Activated CD8-positive, alpha-beta memory T cell treated with anti-CD3 and anti-CD28 coated beads, Interleukin-2, amount 50 U/mL, for 4 hours (primary cell): ENCODE measurements at regions not wholly inside any gene's neighbourhood (a gene's known extent, or its start where the extent isn't known, plus 50 kb on each side); places are given as distances from the start of the nearest gene placed in this dataset.

ENCODE experiments used
- DNase-seq: peaks from one replicate; pipeline ENCODE4 v3.0.0-alpha.2; 2020

- no peak for DNase-seq
Measured at GRCh38 chr10:4132216-4132556, 347.2 kb upstream of the KLF6 start.

GRCh38 chr10:4131407-4132215 lies 346.6 kb upstream of the KLF6 start:
- DNase-seq, result no peak

- no peak for DNase-seq
Measured at GRCh38 chr10:4130685-4131084, 345.7 kb upstream of the KLF6 start.

- no peak for DNase-seq
Measured at GRCh38 chr10:4129866-4130477, 345.0 kb upstream of the KLF6 start.

- no peak for DNase-seq
Measured at GRCh38 chr10:4127518-4128315, 342.7 kb upstream of the KLF6 start.

- no peak for DNase-seq
Measured at GRCh38 chr10:4125776-4126175, 340.8 kb upstream of the KLF6 start.

- DNase-seq, result no peak
Measured at GRCh38 chr10:4121502-4122380, 336.7 kb upstream of the KLF6 start.

- DNase-seq, result no peak
Measured at GRCh38 chr10:4120096-4120853, 335.3 kb upstream of the KLF6 start.

GRCh38 chr10:4119107-4119506 lies 334.1 kb upstream of the KLF6 start:
- no peak for DNase-seq

GRCh38 chr10:4117604-4118003 lies 332.6 kb upstream of the KLF6 start:
- no peak for DNase-seq

- DNase-seq, result no peak
Measured at GRCh38 chr10:4111643-4112042, 326.6 kb upstream of the KLF6 start.

- no peak for DNase-seq
Measured at GRCh38 chr10:4109469-4109868, 324.5 kb upstream of the KLF6 start.

GRCh38 chr10:4108693-4109092 lies 323.7 kb upstream of the KLF6 start:
- no peak for DNase-seq

GRCh38 chr10:4107285-4107851 lies 322.4 kb upstream of the KLF6 start:
- no peak for DNase-seq

GRCh38 chr10:4103603-4104002 lies 318.6 kb upstream of the KLF6 start:
- no peak for DNase-seq

GRCh38 chr10:4102802-4103344 lies 317.9 kb upstream of the KLF6 start:
- no peak for DNase-seq

GRCh38 chr10:4101918-4102654 lies 317.1 kb upstream of the KLF6 start:
- DNase-seq, result no peak

GRCh38 chr10:4100380-4100779 lies 315.4 kb upstream of the KLF6 start:
- DNase-seq, result no peak

- DNase-seq, result no peak
Measured at GRCh38 chr10:4099202-4099601, 314.2 kb upstream of the KLF6 start.

- DNase-seq, result no peak
Measured at GRCh38 chr10:4095166-4095917, 310.3 kb upstream of the KLF6 start.
